HEK293 (cell line): ENCODE measurements at regions not wholly inside any gene's neighbourhood (a gene's known extent, or its start where the extent isn't known, plus 50 kb on each side); places are given as distances from the start of the nearest gene placed in this dataset.

ENCODE experiments used
- CTCF ChIA-PET: fragments of 350-600 bp; formaldehyde crosslinking; extraction: SDS; loops from one replicate; lab custom pipeline; 2021; ENCODE audit warnings: antibody characterized with exemption; lab: Yijun Ruan, JAX
- POLR2A ChIA-PET: fragments of 300-600 bp; formaldehyde crosslinking; extraction: SDS; loops from one replicate; lab custom pipeline; 2020; ENCODE audit warnings: antibody characterized with exemption, inconsistent platforms; lab: Yijun Ruan, JAX
- H3K27ac ChIP-seq: fragments of 200-500 bp; sonication (Bioruptor generic); 2 replicates; pipeline ENCODE4 v1.5.1; 2014; ENCODE audit warnings: low read depth, low read length, control low read depth, inconsistent platforms; ENCODE audit errors: extremely low read depth
- H3K36me3 ChIP-seq, 2 experiments: fragments of 200-500 bp in 1 of 2; sonication (Bioruptor generic) in 1 of 2; 1 replicate in 1 of 2; 2 replicates in 1 of 2; pipeline ENCODE4 v1.5.1; 2014 to 2017; ENCODE audit warnings: inconsistent platforms in 2 of 2, low read length in 2 of 2; ENCODE audit not compliant: control insufficient read depth in 2 of 2, insufficient read depth in 1 of 2
- H3K4me1 ChIP-seq: fragments of 200-500 bp; sonication (Bioruptor generic); 2 replicates; pipeline ENCODE4 v1.5.1; 2014; ENCODE audit warnings: mild to moderate bottlenecking, low read length, inconsistent platforms; ENCODE audit not compliant: control insufficient read depth, insufficient read depth
- H3K4me3 ChIP-seq: 2 replicates; pipeline ENCODE4 v1.5.1; 2011; ENCODE audit warnings: low read depth, mild to moderate bottlenecking, control low read depth, low read length, moderate library complexity
- H3K9me3 ChIP-seq: fragments of 200-500 bp; sonication (Bioruptor generic); 2 replicates; pipeline ENCODE4 v1.5.1; 2014; ENCODE audit warnings: low read depth, low read length, inconsistent platforms; ENCODE audit not compliant: control insufficient read depth, insufficient read depth
- HOXA7 ChIP-seq: sonication (generic); formaldehyde crosslinking; IDR thresholded peaks from 2 replicates; pipeline ENCODE4 v1.8.1; 2022; ENCODE audit warnings: missing genetic modification reagents, borderline replicate concordance
- INSM2 ChIP-seq: fragments of 450-650 bp; formaldehyde crosslinking; IDR thresholded peaks from 2 replicates; pipeline ENCODE4 v1.5.1; 2016; ENCODE audit warnings: missing biosample characterization, missing genetic modification characterization
- KLF1 ChIP-seq: fragments of 450-650 bp; formaldehyde crosslinking; IDR thresholded peaks from 2 replicates; pipeline ENCODE4 v1.5.1; 2016; ENCODE audit warnings: missing biosample characterization, missing genetic modification characterization
- SP2 ChIP-seq: fragments of 450-650 bp; formaldehyde crosslinking; IDR thresholded peaks from 2 replicates; pipeline ENCODE4 v1.5.1; 2016; ENCODE audit warnings: missing biosample characterization, missing genetic modification characterization
- ZFP41 ChIP-seq: fragments of 450-650 bp; formaldehyde crosslinking; IDR thresholded peaks from 2 replicates; pipeline ENCODE4 v1.5.1; 2016; ENCODE audit warnings: missing biosample characterization, missing genetic modification characterization, borderline replicate concordance
- ZNF18 ChIP-seq: fragments of 450-650 bp; formaldehyde crosslinking; IDR thresholded peaks from 2 replicates; pipeline ENCODE4 v1.5.1; 2016; ENCODE audit warnings: missing biosample characterization, missing genetic modification characterization
- ZNF324 ChIP-seq: fragments of 450-650 bp; formaldehyde crosslinking; IDR thresholded peaks from 2 replicates; pipeline ENCODE4 v1.5.1; 2016; ENCODE audit warnings: missing biosample characterization, missing genetic modification characterization
- ZNF391 ChIP-seq: fragments of 450-650 bp; formaldehyde crosslinking; IDR thresholded peaks from 2 replicates; pipeline ENCODE4 v1.5.1; 2016; ENCODE audit warnings: low read depth, missing biosample characterization, missing genetic modification characterization, borderline replicate concordance
- ZNF501 ChIP-seq: fragments of 450-650 bp; formaldehyde crosslinking; IDR thresholded peaks from 2 replicates; pipeline ENCODE4 v1.5.1; 2016; ENCODE audit warnings: missing biosample characterization, missing genetic modification characterization
- ZNF555 ChIP-seq: fragments of 450-650 bp; formaldehyde crosslinking; conservative IDR thresholded peaks from 2 replicates; pipeline ENCODE4 v1.5.1; 2017; ENCODE audit warnings: missing biosample characterization, mild to moderate bottlenecking, missing genetic modification characterization, inconsistent platforms
- ZNF621 ChIP-seq: fragments of 450-650 bp; formaldehyde crosslinking; IDR thresholded peaks from 2 replicates; pipeline ENCODE4 v1.5.1; 2017; ENCODE audit warnings: missing biosample characterization, missing genetic modification characterization
- ZNF624 ChIP-seq: fragments of 450-650 bp; formaldehyde crosslinking; IDR thresholded peaks from 2 replicates; pipeline ENCODE4 v1.5.1; 2017; ENCODE audit warnings: missing biosample characterization, missing genetic modification characterization
- ZNF670 ChIP-seq: fragments of 450-650 bp; formaldehyde crosslinking; IDR thresholded peaks from 2 replicates; pipeline ENCODE4 v1.5.1; 2016; ENCODE audit warnings: missing biosample characterization, missing genetic modification characterization, low read depth
- ZNF704 ChIP-seq: fragments of 450-650 bp; formaldehyde crosslinking; IDR thresholded peaks from 2 replicates; pipeline ENCODE4 v1.5.1; 2016; ENCODE audit warnings: missing biosample characterization, missing genetic modification characterization
- ZNF792 ChIP-seq: fragments of 450-650 bp; formaldehyde crosslinking; IDR thresholded peaks from 2 replicates; pipeline ENCODE4 v1.5.1; 2016; ENCODE audit warnings: missing biosample characterization, missing genetic modification characterization
- TF ChIP-seq, protein P1 (sequence below): fragments of 450-650 bp; formaldehyde crosslinking; IDR thresholded peaks from 2 replicates; pipeline ENCODE4 v1.5.1; 2016; ENCODE audit warnings: missing biosample characterization, missing genetic modification characterization

DNA sequence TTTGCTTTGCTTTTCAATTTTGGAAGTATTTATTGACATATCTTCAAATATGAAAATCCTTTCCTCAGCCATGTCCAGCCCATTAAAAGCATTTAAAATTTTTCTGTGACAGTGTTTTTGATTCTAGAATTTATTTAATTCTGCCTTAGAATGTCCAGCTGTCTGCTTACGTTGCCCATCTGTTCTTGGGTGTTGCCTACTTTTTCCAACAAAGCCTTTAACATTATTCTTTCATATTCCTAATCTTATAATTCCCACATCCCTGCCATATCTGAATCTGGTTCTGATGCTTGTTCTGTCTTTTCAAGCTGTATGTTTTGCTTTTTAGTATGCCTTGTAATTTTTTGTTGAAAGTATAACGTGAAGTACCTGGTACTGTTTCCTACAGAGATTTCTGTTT is 204.7 kb upstream of the VSTM2A start (continued):
- TF ChIP-seq INSM2 (tag by site-specific recombination): no peak
- TF ChIP-seq ZNF555 (tag by site-specific recombination): no peak
- no peak for TF ChIP-seq ZNF501 (tag by site-specific recombination)
- TF ChIP-seq ZNF624 (tag by site-specific recombination): no peak
- no peak for TF ChIP-seq KLF1

DNA sequence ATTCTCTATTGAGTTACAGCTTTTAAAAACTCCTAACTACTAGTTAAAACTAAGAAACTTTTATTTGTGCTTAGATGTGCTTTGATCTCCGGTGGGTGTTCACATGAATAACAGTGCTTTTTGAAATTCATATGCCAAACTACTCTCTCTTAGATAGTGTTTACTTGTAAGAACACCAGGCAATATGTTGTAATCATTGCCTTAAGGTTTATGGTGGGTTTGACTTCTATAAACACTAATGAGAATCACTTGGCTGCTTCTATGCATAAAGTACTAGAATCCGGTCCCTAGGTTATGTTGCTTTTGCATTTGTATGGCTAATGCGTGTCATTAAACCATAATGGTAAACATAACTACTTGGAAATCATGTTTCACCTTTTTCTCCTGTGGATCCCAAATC is 203.9 kb upstream of the VSTM2A start:
- POLR2A ChIA-PET: no interaction called here
- Histone ChIP-seq H3K27ac (no peak overlapping the region), H3K36me3 (no peaks in the 10 kb centered on the region), H3K4me3 (no peak overlapping the region), H3K4me1 (no peaks in the 10 kb centered on the region), H3K9me3 (no peaks in the 10 kb centered on the region)
- CTCF ChIA-PET: no interaction called here
- no peak for TF ChIP-seq ZNF670 (tag by site-specific recombination)

GRCh38 chr7:54339073-54339472 is 203.1 kb upstream of the VSTM2A start:
- H3K4me1 ChIP-seq: no peaks in the 10 kb centered on the region
- no peaks in the 10 kb centered on the region for H3K36me3 ChIP-seq
- no peak overlapping the region for H3K27ac ChIP-seq
- POLR2A ChIA-PET: no interaction called here
- H3K9me3 ChIP-seq: no peaks in the 10 kb centered on the region
- TF ChIP-seq HOXA7 (no peak), ZNF792 (no peak), ZFP41 (tag by site-specific recombination) (no peak), ZNF621 (tag by site-specific recombination) (no peak), ZNF324 (tag by site-specific recombination) (no peak), SP2 (tag by site-specific recombination) (no peak), ZNF704 (tag by site-specific recombination) (no peak), ZNF391 (tag by site-specific recombination) (no peak)
- TF ChIP-seq, protein P1, sequence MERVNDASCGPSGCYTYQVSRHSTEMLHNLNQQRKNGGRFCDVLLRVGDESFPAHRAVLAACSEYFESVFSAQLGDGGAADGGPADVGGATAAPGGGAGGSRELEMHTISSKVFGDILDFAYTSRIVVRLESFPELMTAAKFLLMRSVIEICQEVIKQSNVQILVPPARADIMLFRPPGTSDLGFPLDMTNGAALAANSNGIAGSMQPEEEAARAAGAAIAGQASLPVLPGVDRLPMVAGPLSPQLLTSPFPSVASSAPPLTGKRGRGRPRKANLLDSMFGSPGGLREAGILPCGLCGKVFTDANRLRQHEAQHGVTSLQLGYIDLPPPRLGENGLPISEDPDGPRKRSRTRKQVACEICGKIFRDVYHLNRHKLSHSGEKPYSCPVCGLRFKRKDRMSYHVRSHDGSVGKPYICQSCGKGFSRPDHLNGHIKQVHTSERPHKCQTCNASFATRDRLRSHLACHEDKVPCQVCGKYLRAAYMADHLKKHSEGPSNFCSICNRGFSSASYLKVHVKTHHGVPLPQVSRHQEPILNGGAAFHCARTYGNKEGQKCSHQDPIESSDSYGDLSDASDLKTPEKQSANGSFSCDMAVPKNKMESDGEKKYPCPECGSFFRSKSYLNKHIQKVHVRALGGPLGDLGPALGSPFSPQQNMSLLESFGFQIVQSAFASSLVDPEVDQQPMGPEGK (tag by site-specific recombination): no peak
- CTCF ChIA-PET: interaction anchor here (0.5 kb wide), 1 partner anchor 1636 kb away, joined by 3 read pairs; no protein-coding TSS in a partner anchor
- no peak overlapping the region for H3K4me3 ChIP-seq

GRCh38 chr7:54342458-54342857 is 199.7 kb upstream of the VSTM2A start:
- no peak overlapping the region for H3K4me3 ChIP-seq
- H3K27ac ChIP-seq: no peak overlapping the region
- CTCF ChIA-PET: no interaction called here
- H3K9me3 ChIP-seq: no peaks in the 10 kb centered on the region
- H3K4me1 ChIP-seq: no peaks in the 10 kb centered on the region
- TF ChIP-seq ZNF624 (tag by site-specific recombination): no peak
- no peak for TF ChIP-seq ZNF18
- POLR2A ChIA-PET: no interaction called here
- no peaks in the 10 kb centered on the region for H3K36me3 ChIP-seq
